HG02678 (cell line): ENCODE measurements at regions not wholly inside any gene's neighbourhood (a gene's known extent, or its start where the extent isn't known, plus 50 kb on each side); places are given as distances from the start of the nearest gene placed in this dataset.
"Not testable (repeated sequence)": the region's sequence is repeated elsewhere in the genome, so short reads cannot be mapped to it uniquely, and the experiment has no call there.

Experiments used
- ATAC-seq: cut with Tn5 transposase; IDR thresholded peaks from one replicate; pipeline ENCODE4 v1.9.1; 2021; ENCODE audit warnings: mild to moderate bottlenecking, moderate library complexity; ENCODE audit not compliant: unreplicated experiment

GRCh38 chr2:15750433-15750814, 158.8 kb downstream of the DDX1 start:
- no peak for ATAC-seq

GRCh38 chr2:15750822-15751329, 159.2 kb downstream of the DDX1 start:
- ATAC-seq: no peak

DNA sequence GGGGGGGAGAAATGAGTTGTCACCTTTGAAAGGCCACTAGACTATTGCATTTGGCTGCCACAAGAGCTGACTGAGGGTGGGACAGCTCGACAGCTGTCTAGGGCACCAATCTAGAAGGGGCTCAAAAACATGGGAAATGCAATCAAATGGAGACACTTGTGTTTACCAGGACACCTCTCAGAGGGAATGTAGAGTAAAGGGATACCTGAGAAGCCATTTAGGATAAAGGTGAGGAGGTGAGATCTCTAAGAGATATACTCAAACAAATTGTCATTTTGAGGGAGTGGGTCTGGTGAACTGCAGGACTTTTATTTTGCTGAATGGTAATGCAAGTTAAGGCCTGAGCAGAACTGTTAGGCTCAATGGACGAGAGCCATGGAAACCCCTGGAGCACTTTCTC, 159.8 kb downstream of the DDX1 start:
- no peak for ATAC-seq

- no peak for ATAC-seq
These were observed 161.0 kb downstream of the DDX1 start for GRCh38 chr2:15752552-15753232.

- ATAC-seq: no peak
These were observed 161.6 kb downstream of the DDX1 start for GRCh38 chr2:15753233-15753798.

DNA sequence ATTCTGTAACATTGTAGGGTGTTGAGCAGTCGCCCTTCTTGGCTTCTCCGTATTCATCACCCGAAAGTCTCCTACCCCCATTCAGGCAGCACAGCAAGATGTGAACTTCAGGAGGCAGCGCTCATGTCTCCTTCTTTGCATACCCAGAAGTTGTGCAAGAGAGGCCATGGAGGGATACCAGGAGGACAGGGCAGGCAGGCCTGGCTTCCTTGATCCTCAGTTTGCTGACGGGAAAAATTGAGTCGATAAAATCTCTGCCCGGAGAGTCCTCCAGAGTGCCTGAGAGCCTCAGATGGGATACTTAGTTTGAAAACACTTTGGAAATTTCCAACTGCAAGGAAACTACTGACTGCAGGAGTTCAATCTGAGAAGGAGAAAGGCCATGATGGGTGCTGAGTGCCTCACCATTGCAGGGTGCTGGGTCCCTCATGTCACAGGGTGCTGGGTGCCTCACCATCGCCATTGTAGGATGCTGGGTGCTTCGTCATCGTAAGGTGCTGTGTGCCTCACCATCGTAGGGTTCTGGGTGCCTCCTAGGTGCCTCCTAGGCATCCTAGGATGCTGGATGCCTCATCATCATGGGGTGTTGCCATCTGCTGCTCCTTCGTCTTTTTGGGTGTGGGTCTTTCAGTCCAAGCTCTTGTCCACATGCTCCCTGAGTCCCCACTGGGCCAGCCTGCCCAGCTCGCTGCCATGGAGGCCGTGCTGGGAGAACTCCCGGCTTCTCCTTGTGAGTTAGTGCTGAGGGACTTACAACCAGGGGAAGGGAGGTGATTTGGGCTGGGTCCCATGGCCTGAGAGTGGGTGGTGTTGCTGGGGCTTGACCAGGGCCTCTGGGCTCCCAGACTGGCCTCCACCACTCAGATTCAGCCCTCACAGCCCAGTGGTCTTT, 162.4 kb downstream of the DDX1 start:
- no peak for ATAC-seq

DNA sequence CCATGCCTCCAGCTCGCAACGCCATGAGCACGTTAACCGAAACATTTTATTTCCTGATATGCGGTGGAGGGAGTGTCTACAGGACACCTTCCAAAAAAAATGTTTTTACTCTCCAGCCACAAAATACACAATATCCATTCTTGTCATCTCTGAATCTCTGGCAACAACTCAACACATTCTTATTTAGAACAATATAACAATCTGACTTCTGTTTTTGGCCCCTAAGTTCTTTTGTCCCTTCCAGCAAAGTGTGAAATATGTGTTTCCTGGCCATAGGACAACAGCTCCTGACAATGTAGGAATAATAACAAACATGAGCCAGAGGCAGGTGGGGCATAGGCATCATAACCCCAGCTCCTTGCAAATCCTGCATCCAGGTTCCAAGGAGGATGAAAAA, 163.0 kb downstream of the DDX1 start:
- no peak for ATAC-seq

DNA sequence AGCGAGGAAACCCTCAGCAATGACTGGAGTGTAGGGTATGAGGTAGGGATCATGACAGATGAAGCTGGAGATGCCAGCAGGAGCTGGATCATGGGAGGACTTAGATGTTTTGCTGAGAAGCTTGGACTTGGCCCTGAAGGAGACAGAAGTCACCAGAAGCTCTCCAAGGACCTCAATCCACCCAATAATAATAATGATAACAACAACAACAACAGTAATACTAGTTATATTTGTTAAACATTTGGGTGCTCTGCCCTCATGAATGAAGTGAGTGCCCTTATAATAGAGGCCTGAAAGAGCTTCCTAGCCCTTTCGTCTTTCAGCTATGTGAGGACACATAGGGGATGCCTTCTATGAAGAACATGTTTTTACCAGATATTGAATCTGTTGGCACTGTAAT, 163.9 kb downstream of the DDX1 start:
- no peak for ATAC-seq

- ATAC-seq: no peak
These were observed 164.4 kb downstream of the DDX1 start for GRCh38 chr2:15756011-15756550.

GRCh38 chr2:15756882-15757819, 165.5 kb downstream of the DDX1 start:
- no peak for ATAC-seq

- no peak for ATAC-seq
These were observed 166.3 kb downstream of the DDX1 start for GRCh38 chr2:15757820-15758586.

- ATAC-seq: no peak
These were observed 167.2 kb downstream of the DDX1 start for GRCh38 chr2:15758848-15759247.

GRCh38 chr2:15759385-15759784, 167.7 kb downstream of the DDX1 start:
- no peak for ATAC-seq

DNA sequence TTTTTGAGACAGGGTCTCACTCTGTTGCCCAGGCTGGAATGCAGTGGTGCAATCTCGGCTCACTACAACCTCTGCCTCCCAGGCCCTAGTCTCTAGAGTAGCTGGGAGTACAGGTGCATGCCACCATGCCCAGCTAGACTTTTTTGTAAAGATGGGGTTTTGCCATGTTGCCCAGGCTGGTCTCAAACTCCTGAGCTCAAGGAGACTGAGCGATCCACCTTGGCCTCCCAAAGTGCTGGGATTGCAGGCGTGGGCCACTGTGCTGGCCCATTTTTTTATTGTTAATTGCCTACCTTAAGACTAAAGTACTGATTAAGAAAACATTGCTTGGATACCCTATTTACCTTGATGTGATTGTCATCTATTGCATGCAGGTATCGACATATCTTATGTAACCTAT, 168.1 kb downstream of the DDX1 start:
- not testable (repeated sequence) for ATAC-seq

DNA sequence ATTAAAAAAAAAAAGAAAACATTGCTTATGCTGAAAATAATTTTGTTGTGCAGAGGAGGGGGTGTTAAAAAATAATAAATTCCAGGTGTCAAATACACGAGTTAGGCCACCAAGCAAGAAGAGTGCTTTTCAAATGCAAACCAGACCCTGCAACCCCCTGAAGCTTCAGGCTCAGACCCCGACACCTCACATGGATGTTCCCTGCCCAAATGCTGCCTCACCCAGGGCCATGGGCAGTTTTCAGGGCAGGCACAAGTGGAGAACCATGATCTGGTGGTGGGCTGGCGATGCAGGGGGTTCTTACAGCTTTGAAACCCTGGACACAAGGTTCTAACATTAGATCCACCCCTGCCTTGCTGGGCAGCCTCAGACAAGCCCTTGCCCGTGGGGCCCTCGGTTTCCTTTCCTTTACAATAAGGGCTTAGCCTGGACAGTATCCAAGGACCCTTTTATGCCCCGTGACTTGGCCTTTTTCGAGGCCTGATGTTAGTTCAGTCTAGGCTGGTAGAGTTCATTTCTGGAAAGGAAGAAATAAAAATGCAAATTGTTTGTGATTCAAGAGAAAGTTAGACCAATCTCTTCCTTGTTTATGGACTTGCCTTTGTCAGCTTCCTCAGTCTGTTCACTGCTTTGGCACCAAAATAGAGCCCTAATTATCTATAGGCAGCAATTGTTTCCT, 168.7 kb downstream of the DDX1 start:
- no peak for ATAC-seq

DNA sequence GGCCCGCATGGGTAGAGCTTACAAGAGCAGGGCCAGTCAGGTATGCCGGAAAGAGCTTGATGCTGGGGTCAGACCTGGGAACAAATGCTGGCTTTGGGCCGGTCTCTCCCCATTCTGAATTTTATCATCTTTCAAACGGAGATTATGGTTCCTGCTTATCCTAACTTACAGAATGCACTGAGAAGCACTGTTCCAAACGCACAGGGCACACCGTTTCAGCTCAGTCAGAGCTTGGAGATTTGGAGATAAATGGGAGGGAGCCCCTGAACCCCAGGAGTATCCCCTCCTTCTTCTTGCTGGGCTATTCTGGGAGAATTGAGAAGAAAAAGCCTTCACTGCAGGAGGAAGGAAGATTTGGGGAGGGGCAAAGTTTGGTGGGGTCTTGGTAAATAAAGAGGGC, 169.4 kb downstream of the DDX1 start:
- no peak for ATAC-seq

GRCh38 chr2:15761910-15762309, 170.2 kb downstream of the DDX1 start:
- no peak for ATAC-seq

DNA sequence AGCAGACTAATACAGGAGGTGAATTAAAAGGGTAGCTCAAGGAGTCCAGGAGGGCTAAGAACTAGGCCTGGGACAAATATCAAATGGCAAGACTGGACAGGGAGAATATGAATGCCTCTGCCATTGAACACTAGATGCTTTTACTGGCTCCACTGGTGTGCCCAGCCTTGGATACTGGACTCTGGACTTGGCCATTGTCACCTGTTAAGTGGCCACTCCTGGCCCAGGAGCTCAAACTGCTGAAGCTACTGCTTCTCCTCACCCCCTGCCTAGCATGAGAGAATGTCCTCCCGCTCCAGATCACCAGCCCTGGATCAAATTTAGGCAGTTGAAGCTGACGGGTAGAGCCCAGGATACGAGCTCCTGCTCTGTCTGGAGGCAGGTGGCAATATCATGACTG, 170.8 kb downstream of the DDX1 start:
- no peak for ATAC-seq
